KOPT-K1 (cell line): ENCODE measurements at regions not wholly inside any gene's neighbourhood (a gene's known extent, or its start where the extent isn't known, plus 50 kb on each side); places are given as distances from the start of the nearest gene placed in this dataset.
"Not testable (repeated sequence)": the region's sequence is repeated elsewhere in the genome, so short reads cannot be mapped to it uniquely, and the experiment has no call there.

Experiments
- H3K27ac ChIP-seq: fragments of 200-600 bp; sonication (generic); 2 replicates; pipeline ENCODE4 v1.5.1; 2016; ENCODE audit warnings: antibody characterized with exemption, mild to moderate bottlenecking, low read depth, low read length; ENCODE audit not compliant: poor library complexity, severe bottlenecking
- H3K36me3 ChIP-seq: fragments of 200-600 bp; sonication (generic); 2 replicates; pipeline ENCODE4 v1.5.1; 2017; ENCODE audit warnings: antibody characterized with exemption, mild to moderate bottlenecking, low read length, moderate library complexity; ENCODE audit not compliant: insufficient read depth
- H3K9me3 ChIP-seq: fragments of 200-600 bp; sonication (generic); 2 replicates; pipeline ENCODE4 v1.5.1; 2017; ENCODE audit warnings: antibody characterized with exemption, low read length, mild to moderate bottlenecking; ENCODE audit not compliant: insufficient read depth, poor library complexity, severe bottlenecking

DNA sequence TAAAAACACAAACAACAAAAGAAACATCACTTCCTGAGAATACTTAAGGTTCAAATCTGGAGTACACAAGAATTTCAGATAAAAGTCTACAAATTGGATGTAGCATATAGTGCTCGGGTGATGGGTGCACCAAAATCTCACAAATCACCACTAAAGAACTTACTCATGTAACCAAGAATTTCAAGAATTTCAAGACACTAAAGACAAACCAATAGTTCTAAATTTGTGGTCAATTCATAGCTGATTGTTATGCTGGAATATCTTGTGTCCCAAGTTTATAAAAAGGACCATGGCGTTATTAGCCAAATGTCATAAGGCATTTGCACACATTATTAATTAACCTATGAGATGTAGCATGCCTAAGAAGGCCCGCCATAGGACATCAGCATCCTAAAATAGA lies 1204.1 kb upstream of the AUTS2 start:
- no peaks in the 10 kb centered on the region for H3K36me3 ChIP-seq
- no peaks in the 10 kb centered on the region for H3K9me3 ChIP-seq
- no peak overlapping the region for H3K27ac ChIP-seq

DNA sequence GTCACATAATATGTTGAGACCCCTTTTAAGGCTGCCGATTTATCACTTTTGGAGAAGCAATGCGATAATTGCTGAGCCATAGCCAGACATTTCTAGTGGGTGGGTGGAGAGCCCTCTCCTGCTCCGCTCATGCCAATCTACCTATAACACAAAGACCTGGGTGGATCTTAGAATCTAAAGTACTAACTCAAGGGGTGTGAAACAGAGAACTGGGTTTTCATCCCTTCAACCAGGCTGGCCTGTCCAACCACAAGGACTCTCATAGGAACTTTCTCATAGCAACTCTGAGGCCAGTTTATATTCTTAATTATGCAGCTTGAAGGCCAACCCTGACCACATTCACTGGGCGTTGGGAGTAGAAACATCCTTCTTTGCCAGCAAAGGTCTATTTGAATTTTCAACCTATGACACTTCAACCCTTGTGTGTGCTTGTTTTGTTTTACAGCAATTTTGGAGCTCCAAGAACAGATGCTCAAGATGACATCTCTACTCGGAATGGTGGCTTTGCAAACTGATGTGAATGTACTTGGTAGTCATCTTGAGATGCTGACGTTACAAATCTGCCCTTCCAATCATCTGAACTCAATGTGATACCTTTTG lies 1198.2 kb upstream of the AUTS2 start:
- H3K36me3 ChIP-seq: no peaks in the 10 kb centered on the region
- no peaks in the 10 kb centered on the region for H3K9me3 ChIP-seq
- H3K27ac ChIP-seq: no peak overlapping the region

DNA sequence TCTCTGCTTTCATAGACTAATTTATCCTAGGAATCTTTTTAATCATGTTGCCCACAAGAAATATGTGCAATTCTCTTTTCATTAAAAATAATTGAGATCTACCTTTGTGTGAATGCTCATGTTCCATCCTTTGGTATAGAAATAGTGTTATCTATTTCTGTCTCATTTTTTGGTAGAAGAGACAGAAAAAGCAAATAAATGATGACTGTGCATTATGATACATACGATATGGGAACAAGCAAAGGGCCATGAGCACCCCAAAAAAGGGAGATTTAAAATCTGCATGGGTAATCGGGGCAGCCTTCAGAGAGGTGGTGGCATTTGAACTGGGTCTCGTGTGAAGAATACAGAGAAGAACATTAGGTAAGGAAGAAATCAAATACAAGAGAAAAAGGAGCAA lies 1197.5 kb upstream of the AUTS2 start:
- Histone ChIP-seq H3K36me3 (no peaks in the 10 kb centered on the region), H3K9me3 (no peaks in the 10 kb centered on the region), H3K27ac (no peak overlapping the region)

DNA sequence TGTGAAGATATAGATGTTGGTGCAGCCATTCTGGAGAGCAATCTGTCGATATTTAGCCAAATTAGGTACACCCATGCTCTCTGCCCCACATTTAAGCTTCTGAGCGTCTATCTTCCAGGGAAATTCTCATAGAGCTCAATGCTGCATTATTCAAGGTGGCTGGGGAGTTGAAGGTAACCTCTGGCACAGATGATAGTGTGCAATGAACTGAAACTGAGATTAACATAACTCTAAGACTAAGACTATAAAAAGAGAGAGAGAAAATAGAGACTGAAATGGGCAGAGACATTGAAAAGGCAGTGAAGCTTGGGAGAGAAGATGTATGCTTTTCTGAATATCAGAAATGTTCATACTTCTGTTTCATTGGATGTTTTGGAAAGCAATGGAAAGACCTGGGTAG lies 1197.0 kb upstream of the AUTS2 start:
- no peaks in the 10 kb centered on the region for H3K9me3 ChIP-seq
- no peaks in the 10 kb centered on the region for H3K36me3 ChIP-seq
- H3K27ac ChIP-seq: no peak overlapping the region

DNA sequence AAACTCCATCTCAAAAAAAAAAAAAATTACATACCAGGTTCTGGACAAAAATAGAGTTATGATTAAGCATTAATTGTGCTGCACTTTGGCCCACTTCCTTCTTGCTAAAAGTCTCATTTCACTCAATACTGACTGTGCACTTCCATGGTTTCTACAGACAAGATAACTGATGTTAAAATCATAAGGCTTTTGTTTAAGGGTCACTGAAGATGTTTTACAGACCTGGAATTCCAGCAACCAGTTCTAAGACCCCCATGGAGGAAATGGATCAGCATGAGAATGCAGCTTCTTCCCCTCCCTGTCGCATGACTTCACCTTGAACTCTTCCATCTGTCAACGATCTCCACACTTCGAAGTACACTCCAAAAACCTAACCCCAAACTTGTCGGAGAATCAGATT lies 1191.8 kb upstream of the AUTS2 start:
- Histone ChIP-seq H3K36me3 (no peaks in the 10 kb centered on the region), H3K9me3 (no peaks in the 10 kb centered on the region), H3K27ac (no peak overlapping the region)

DNA sequence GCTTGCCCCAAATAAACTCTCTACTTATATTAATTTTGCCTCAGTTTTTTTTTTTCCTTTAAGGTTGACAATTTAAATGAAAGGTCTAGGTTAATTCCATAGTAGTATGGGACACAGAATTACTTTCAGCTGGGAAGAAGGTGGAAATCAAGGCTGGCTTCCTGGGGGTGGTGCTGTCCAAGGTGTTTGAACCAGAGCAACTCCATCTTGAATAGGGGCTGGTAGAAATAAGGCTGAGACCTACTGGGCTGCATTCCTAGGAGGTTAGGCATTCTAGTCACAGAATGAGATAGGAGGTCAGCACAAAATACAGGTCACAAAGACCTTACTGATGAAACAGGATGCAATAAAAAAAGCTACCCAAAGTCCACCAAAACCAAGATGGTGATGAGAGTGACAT lies 1190.8 kb upstream of the AUTS2 start:
- no peak overlapping the region for H3K27ac ChIP-seq
- no peaks in the 10 kb centered on the region for H3K36me3 ChIP-seq

DNA sequence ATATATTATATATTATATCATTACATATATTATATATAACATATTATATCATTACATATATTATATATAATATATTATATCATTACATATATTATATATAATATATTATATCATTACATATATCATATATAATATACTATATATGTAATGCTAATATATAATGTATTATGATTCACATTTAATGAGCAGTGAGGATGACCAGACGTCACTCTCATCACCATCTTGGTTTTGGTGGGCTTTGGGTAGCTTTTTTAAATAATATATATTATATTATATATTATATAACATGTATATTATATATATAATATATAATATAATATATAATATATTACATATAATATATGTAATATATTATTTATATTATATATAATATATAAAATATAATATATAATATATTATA lies 1189.4 kb upstream of the AUTS2 start:
- Histone ChIP-seq H3K36me3 (no peaks in the 10 kb centered on the region), H3K9me3 (no peaks in the 10 kb centered on the region), H3K27ac (no peak overlapping the region)

More for the DNA sequence above, 1190.8 kb upstream of the AUTS2 start:
- H3K9me3 ChIP-seq: no peaks in the 10 kb centered on the region

DNA sequence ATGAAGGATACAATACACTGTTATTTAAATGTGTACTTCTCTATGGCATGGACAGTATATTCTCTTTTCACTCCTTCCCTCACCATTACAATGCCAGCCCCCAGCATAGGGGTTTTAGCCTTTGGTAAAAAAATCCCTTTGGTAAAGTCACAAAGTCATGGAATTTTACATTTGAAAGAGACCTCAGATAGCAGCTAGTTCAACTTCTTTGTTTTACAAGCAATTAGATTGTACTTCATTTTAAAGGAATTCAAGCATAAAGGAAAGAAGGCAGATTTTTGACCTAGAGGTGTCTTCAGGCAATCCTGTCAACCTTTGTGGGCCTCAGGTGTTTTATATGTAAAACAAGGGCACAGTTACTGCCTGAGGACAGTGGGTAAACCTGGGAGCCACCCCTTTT lies 1188.4 kb upstream of the AUTS2 start:
- no peak overlapping the region for H3K27ac ChIP-seq
- H3K9me3 ChIP-seq: peaks cover 2% of the 10 kb centered on the region
- H3K36me3 ChIP-seq: no peaks in the 10 kb centered on the region

DNA sequence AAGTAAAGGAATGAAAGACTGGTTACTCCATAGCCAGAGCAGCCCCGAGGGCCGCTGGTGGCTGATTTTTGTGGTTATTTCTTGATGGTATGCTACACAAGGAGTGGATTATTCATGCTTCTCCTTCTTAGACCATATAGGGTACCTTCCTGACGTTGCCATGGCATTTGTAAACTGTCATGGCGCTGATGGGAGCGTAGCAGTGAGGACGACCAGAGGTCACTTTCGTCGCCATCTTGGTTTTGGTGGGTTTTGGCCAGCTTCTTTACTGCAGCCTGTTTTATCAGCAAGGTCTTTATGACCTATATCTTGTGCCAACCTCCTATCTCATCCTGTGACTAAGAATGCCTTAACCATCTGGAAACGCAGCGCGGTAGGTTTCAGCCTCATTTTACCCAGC lies 1187.6 kb upstream of the AUTS2 start:
- not testable (repeated sequence) for H3K27ac ChIP-seq, H3K9me3 ChIP-seq

DNA sequence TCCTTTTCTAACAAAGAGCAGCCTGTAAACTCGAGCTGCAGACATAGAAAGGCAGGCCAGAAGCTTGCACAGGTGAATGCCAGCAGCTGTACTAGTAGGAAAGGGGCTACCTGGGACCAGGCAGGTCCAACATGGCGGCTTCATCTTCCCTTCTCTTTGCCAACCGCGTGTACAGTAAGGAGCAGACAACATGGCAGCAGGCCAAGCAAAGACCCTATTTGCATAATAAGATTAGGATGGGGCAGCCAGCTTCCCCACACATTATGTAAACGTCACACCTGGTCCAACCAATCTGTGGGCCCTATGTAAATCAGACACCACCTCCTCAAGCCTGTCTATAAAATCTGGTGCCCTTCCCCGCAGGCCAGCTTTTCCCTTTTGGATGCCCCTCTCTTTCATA lies 1186.5 kb upstream of the AUTS2 start:
- Histone ChIP-seq H3K27ac (no peak overlapping the region), H3K36me3 (no peaks in the 10 kb centered on the region), H3K9me3 (peaks cover 9% of the 10 kb centered on the region)

More for the DNA sequence above, 1187.6 kb upstream of the AUTS2 start:
- not testable (repeated sequence) for H3K36me3 ChIP-seq

DNA sequence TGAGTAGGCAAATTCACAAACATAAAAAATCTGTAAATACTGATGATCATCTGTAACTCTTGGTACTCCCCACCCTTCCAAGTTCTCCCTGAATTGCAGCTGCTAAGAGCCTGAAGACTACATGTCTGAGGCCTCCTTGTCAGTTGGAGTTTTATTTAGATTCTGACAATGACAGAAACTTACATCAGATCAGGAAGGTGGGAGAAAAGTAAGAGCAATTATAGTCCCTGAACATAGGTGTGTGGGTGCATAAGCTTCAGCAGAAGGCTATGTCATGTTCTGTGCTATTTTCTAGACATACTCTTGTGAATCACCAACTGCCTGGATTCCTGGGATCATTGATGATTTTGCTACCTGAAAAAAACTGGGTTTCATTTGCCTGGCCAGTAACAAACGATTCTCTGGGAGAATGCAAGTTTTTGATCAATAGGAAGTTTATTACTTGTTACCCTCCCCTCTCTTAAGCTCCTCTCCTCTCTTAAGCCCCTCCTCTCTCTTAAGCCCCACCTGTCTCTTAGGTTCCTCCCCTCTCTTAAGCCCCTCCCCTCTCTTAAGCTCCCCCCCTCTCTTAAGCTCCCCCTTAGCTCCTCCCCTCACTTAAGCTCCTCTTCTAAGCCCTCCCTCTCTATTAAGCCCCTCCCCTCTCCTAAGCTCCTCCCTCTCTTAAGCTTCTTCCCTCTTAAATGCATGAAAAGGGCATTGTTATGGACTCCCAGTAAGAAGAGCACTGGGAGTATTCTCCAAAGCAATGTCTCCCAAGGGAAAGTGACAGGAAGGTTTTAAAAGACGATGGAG lies 1183.4 kb upstream of the AUTS2 start:
- Histone ChIP-seq H3K9me3 (peaks cover 9% of the 10 kb centered on the region), H3K36me3 (no peaks in the 10 kb centered on the region), H3K27ac (no peak overlapping the region)

DNA sequence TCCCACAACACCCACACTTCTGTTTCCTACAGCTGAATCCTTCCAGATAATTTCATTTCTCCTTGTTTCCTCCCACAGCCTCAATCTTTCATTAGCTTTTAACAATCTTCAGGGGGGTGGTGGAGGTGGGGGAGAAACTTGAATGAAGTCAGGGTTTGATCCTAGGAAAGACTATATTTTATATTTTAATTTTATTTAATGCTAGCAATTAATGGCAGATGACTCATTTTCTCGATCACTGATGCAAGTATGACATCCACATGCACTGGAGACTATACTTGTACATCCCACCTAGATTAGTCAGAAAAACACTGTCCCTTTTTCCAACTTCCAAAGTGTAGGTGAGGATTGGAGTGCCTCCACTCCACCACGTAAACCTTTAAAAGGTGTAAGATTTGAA lies 1181.3 kb upstream of the AUTS2 start:
- Histone ChIP-seq H3K36me3 (no peaks in the 10 kb centered on the region), H3K9me3 (peaks cover 9% of the 10 kb centered on the region), H3K27ac (no peak overlapping the region)

DNA sequence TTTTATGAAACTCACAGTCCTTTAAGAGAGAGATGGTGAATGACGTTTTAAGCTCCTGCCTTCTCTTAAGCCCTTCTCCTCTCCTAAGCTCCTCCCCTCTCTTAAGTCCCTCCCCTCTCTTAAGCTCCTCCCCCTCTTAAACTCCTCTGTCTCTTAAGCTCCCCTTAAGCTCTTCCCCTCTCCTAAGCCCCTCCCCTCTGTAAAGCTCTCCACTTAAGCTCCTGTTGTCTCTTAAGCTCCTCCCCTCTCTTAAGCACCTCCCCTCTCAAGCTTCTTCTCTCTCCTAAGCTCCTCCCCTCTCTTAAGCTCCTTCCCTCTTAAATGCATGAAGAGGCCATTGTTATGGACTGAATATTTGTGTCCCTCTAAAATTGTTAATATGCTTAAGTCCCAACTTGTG lies 1180.6 kb upstream of the AUTS2 start:
- Histone ChIP-seq H3K36me3 (no peaks in the 10 kb centered on the region), H3K9me3 (peaks cover 9% of the 10 kb centered on the region), H3K27ac (no peak overlapping the region)

DNA sequence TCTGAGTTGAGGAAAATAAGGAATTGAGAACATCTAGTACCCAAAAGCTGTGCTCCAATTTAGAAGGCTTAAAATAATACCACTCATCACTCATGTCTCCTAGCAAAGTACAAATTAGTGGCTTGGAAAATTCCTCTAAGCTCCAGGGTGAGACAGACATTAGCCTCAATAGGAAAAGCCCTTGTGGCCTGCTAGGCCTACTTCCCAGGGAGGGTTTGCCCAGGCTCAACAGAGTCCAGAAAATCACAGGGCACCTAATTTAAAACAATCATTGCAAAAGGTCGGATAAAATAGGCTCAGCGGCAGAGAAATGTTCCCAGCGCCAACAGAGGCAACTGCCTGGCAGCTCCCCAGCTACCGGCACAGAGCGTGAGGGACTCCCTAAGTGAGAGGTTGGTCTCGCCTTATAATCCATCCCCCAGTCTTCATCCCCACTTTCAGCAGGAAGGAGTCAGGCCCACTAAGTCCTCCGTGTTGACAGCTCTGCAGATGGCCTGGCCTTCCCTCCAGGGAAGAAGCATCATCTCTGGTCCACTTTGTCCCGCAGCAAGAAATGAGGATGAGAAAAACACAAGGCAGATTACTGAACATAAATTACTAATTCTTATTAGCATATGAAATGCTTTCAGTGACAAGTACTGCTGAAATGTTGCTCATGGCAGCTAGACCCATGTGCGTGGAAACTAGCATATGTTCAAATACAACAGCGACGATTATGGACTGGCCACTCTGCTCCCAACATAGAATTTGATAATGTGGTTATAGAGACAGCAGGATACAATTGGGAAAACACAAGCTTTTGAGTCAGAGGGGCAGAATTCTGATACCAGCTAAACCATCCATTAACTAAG lies 1177.7 kb upstream of the AUTS2 start:
- Histone ChIP-seq H3K9me3 (no peaks in the 10 kb centered on the region), H3K36me3 (no peaks in the 10 kb centered on the region), H3K27ac (no peak overlapping the region)

DNA sequence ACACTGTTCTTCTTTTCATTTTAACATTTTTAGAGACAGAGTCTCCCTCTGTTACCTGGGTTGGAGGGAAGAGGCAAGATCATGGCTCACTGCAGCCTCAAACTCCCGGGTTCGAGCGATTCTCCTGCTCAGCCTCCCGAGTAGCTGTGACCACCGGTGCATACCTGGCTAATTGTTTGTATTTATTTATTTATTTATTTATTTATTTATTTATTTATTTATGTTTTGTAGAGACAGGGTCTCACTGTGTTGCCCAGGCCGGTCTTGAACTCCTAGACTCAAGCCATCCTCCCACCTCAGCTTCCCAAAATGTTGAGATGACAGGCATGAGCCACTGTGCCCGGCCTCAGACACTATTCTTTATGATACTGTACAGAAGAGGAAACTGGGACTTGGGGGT lies 1176.6 kb upstream of the AUTS2 start:
- H3K36me3 ChIP-seq: no peaks in the 10 kb centered on the region
- no peaks in the 10 kb centered on the region for H3K9me3 ChIP-seq
- no peak overlapping the region for H3K27ac ChIP-seq
